ENCODE measurements at regions not wholly inside any gene's neighbourhood (a gene's known extent, or its start where the extent isn't known, plus 50 kb on each side); places are given as distances from the start of the nearest gene placed in this dataset.

DNA sequence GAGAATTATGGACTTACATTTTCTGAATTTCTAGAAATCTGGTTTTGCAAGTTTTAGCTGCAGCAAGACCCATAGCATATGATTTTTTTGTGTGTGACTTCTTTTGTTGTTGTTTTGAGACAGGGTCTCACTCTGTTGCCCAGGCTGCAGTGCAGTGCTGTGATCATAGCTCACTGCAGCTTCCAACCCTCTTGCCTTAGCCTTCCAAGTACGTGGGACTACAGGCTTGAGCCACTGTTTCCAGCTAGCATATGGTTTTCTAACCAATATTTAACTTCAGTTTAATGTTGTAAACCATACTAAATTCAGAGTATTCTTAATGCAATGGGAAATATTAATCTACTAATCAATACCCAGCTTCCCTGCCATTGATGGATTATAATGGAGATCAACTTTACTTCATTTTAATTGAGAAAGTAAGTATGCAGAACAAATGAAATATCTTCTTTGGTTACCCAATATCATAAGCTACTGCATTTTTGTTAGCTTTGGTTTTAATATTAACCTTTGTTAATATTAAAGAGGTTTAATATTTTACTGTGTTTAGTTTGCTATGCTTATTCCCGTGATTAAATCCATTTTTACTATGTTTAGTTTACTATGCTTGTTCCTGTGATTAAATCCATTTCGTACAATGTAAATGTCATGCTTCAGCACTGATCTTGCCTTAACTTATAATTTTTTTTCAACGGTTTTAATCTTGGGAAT, 273.4 kb upstream of the TMEFF2 start:
- Histone ChIP-seq H3K79me1 (ENCODE audit: low read depth, low read length) (no peaks in the 10 kb centered on the region), H3K56ac (replicated peaks; ENCODE audit: insufficient read length, low read depth, low read length) (no peak overlapping the region), H2BK20ac (ENCODE audit: low read length) (no peak overlapping the region), H4K8ac (ENCODE audit: extremely low read depth, insufficient read depth, low read length) (no peak overlapping the region), H4K20me1 (replicated peaks in 1 of 2; ENCODE audit: control insufficient read depth in 1 of 2, insufficient read depth in 2 of 2, low read length in 2 of 2) (no peaks in the 10 kb centered on the region), H3K9ac (replicated peaks in 1 of 4; ENCODE audit: extremely low read depth in 1 of 4, low read depth in 3 of 4, low read length in 3 of 4) (no peak overlapping the region), H3K18ac (ENCODE audit: extremely low read depth, low read length) (no peak overlapping the region), H3K4me1 (replicated peaks in 1 of 4; ENCODE audit: control insufficient read depth in 3 of 4, insufficient read depth in 4 of 4, low read length in 3 of 4) (no peaks in the 10 kb centered on the region), H3K4me3 (ENCODE audit: extremely low read depth in 1 of 4, insufficient read depth in 2 of 4, low read depth in 3 of 4, low read length in 4 of 4) (no peak overlapping the region), H3K27me3 (replicated peaks in 1 of 4; ENCODE audit: control insufficient read depth in 3 of 4, extremely low read depth in 1 of 4, insufficient read depth in 3 of 4, low read length in 3 of 4) (no peaks in the 10 kb centered on the region), H3K23me2 (ENCODE audit: low read depth, low read length) (no peaks in the 10 kb centered on the region), H3K79me2 (ENCODE audit: control insufficient read depth in 1 of 2, insufficient read depth in 2 of 2, low read length in 2 of 2) (no peaks in the 10 kb centered on the region), H3K4ac (replicated peaks; ENCODE audit: insufficient read length, low read depth, low read length) (no peak overlapping the region), H2BK12ac (ENCODE audit: low read depth, low read length) (no peak overlapping the region), H3K14ac (ENCODE audit: insufficient read length) (no peak overlapping the region), H2BK120ac (replicated peaks; ENCODE audit: low read depth, low read length) (no peak overlapping the region), H4K91ac (replicated peaks; ENCODE audit: insufficient read length, low read length) (no peak overlapping the region), H3K27ac (ENCODE audit: low read depth, low read length) (no peak overlapping the region), H2BK5ac (ENCODE audit: low read depth, low read length) (no peak overlapping the region), H2AFZ (ENCODE audit: low read length) (no peak overlapping the region), H3K9me3 (ENCODE audit: insufficient read depth in 2 of 2, low read depth in 1 of 2, low read length in 1 of 2) (no peaks in the 10 kb centered on the region), H4K5ac (ENCODE audit: insufficient read length, low read depth, low read length) (no peak overlapping the region), H2AK5ac (ENCODE audit: low read depth, low read length) (no peak overlapping the region), H2BK15ac (ENCODE audit: low read length) (no peak overlapping the region), H3K36me3 (ENCODE audit: control insufficient read depth in 2 of 4, insufficient read depth in 4 of 4, low read length in 3 of 4) (no peaks in the 10 kb centered on the region), H3K4me2 (ENCODE audit: insufficient read depth in 1 of 2, low read depth in 2 of 2, low read length in 2 of 2) (no peak overlapping the region), H3K23ac (ENCODE audit: insufficient read length) (no peak overlapping the region)
- FAIRE-seq (no peak), DNase-seq (ENCODE audit: low read depth in 1 of 2, low spot score in 2 of 2) (no peak)
- TF ChIP-seq MAFK (IDR thresholded peaks at IDR 0.05; ENCODE audit: low read depth, low read length): no peak
- no peak for TF ChIP-seq POU5F1 (IDR thresholded peaks at IDR 0.05; ENCODE audit: low read depth, low read length)
- no peak for TF ChIP-seq CBX5 (IDR thresholded peaks at IDR 0.05; ENCODE audit: low read depth, low read length)
- TF ChIP-seq EGR1 (IDR thresholded peaks at IDR 0.05; ENCODE audit: borderline replicate concordance, low read depth, low read length): no peak
- no peak for TF ChIP-seq SUZ12 (IDR thresholded peaks at IDR 0.05; ENCODE audit: low read length)
- TF ChIP-seq TEAD4 (IDR thresholded peaks at IDR 0.05; ENCODE audit: low read depth, low read length): no peak
- TF ChIP-seq, protein P1, sequence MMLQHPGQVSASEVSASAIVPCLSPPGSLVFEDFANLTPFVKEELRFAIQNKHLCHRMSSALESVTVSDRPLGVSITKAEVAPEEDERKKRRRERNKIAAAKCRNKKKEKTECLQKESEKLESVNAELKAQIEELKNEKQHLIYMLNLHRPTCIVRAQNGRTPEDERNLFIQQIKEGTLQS (IDR thresholded peaks at IDR 0.05; ENCODE audit: insufficient read depth, low read depth, low read length): no peak
- no peak for TF ChIP-seq CEBPB (IDR thresholded peaks at IDR 0.05; ENCODE audit: low read depth, low read length)
- 84% methylated on average over 4 of the region's 4 CpGs; no CpG with 5 or more reads in 1 of the 2 experiments for WGBS, 2 experiments (ENCODE audit: extremely low coverage in 1 of 2, insufficient coverage in 1 of 2, insufficient read length in 1 of 2, insufficient replicate concordance in 2 of 2, low coverage in 1 of 2, low lambda C conversion rate in 2 of 2, missing lambda C conversion rate in 1 of 2)
- CTCF ChIA-PET (ENCODE audit: partially characterized antibody): interaction anchor here (0.6 kb wide), 1 partner anchor 15 kb away, joined by 3 read pairs; no protein-coding TSS in a partner anchor
- POLR2A ChIA-PET (ENCODE audit: partially characterized antibody): no interaction called here
